GM18861 (cell line): ENCODE measurements at regions not wholly inside any gene's neighbourhood (a gene's known extent, or its start where the extent isn't known, plus 50 kb on each side); places are given as distances from the start of the nearest gene placed in this dataset.
"Not testable (repeated sequence)": the region's sequence is repeated elsewhere in the genome, so short reads cannot be mapped to it uniquely, and the experiment has no call there.

ENCODE experiments used
- ATAC-seq: cut with Tn5 transposase; IDR thresholded peaks from one replicate; pipeline ENCODE4 v1.9.1; 2021; ENCODE audit not compliant: unreplicated experiment

GRCh38 chr12:82529101-82529500, 157.6 kb upstream of the TMTC2 start:
- ATAC-seq, result no peak

- ATAC-seq, result no peak
Measured at GRCh38 chr12:82529954-82530353, 156.8 kb upstream of the TMTC2 start.

GRCh38 chr12:82530394-82530793, 156.3 kb upstream of the TMTC2 start:
- ATAC-seq, result no peak

- no peak for ATAC-seq
Measured at GRCh38 chr12:82533341-82533740, 153.4 kb upstream of the TMTC2 start.

- no peak for ATAC-seq
Measured at GRCh38 chr12:82537436-82537835, 149.3 kb upstream of the TMTC2 start.

GRCh38 chr12:82554529-82554928, 132.2 kb upstream of the TMTC2 start:
- peak; percentile 99 for ATAC-seq

GRCh38 chr12:82555699-82556098, 131.0 kb upstream of the TMTC2 start:
- no peak for ATAC-seq

GRCh38 chr12:82565966-82566365, 120.7 kb upstream of the TMTC2 start:
- ATAC-seq, result no peak

GRCh38 chr12:82567688-82568087, 119.0 kb upstream of the TMTC2 start:
- ATAC-seq, result no peak

GRCh38 chr12:82574191-82574590, 112.5 kb upstream of the TMTC2 start:
- ATAC-seq, result no peak

- ATAC-seq, result no peak
Measured at GRCh38 chr12:82578725-82579124, 108.0 kb upstream of the TMTC2 start.

GRCh38 chr12:82583756-82584155, 103.0 kb upstream of the TMTC2 start:
- ATAC-seq, result no peak

GRCh38 chr12:82593143-82593542, 93.6 kb upstream of the TMTC2 start:
- ATAC-seq, result peak; percentile 70

- peak; percentile 95 for ATAC-seq
Measured at GRCh38 chr12:82593901-82594396, 92.8 kb upstream of the TMTC2 start.

- no peak for ATAC-seq
Measured at GRCh38 chr12:82595941-82596340, 90.8 kb upstream of the TMTC2 start.

- ATAC-seq, result no peak
Measured at GRCh38 chr12:82596483-82596882, 90.2 kb upstream of the TMTC2 start.

- no peak for ATAC-seq
Measured at GRCh38 chr12:82600379-82600778, 86.3 kb upstream of the TMTC2 start.

GRCh38 chr12:82603647-82604046, 83.1 kb upstream of the TMTC2 start:
- not testable (repeated sequence) for ATAC-seq

- no peak for ATAC-seq
Measured at GRCh38 chr12:82605115-82605514, 81.6 kb upstream of the TMTC2 start.

GRCh38 chr12:82608706-82609105, 78.0 kb upstream of the TMTC2 start:
- no peak for ATAC-seq

GRCh38 chr12:82609234-82609914, 77.3 kb upstream of the TMTC2 start:
- ATAC-seq, result no peak

- ATAC-seq, result no peak
Measured at GRCh38 chr12:82619644-82620043, 67.1 kb upstream of the TMTC2 start.

- no peak for ATAC-seq
Measured at GRCh38 chr12:82620917-82621316, 65.8 kb upstream of the TMTC2 start.
